GM12872 (cell line): ENCODE measurements at regions not wholly inside any gene's neighbourhood (a gene's known extent, or its start where the extent isn't known, plus 50 kb on each side); places are given as distances from the start of the nearest gene placed in this dataset.

Source experiments
- CTCF ChIP-seq: IDR thresholded peaks from 3 replicates; pipeline ENCODE4 v1.5.1; 2011; ENCODE audit warnings: low read depth, mild to moderate bottlenecking, low read length, moderate library complexity; ENCODE audit not compliant: insufficient read depth

DNA sequence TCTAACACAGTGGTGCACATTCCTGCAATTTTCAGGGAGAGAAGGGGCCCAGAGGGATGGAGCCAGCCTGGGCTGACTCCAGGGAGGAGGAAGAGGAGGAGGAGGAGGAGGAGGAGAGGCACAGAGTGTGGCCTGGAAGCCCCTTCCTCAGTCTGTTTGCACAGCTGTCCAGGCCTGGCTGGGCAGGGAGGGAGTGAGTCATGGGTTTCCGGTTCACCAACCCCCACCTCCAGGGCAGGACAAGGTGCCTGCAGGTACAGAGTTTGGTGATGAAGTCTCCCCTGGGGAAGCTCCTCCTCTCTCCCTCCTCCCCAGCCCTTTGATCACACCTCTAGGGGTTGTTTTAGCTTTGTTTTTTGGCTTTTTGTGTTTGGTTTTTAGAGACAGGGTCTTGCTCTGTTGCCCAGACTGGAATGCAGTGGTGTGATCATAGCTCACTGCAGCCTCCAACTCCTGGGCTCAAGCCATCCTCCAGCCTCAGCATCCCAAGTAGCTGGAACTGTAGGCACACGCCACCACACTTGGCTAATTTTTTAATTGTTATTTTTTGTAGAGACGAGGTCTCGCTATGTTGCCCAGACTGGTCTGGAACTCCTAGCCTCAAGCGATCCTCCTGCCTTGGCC is 77.5 kb upstream of the CUX1 start:
- TF ChIP-seq CTCF, result no peak

DNA sequence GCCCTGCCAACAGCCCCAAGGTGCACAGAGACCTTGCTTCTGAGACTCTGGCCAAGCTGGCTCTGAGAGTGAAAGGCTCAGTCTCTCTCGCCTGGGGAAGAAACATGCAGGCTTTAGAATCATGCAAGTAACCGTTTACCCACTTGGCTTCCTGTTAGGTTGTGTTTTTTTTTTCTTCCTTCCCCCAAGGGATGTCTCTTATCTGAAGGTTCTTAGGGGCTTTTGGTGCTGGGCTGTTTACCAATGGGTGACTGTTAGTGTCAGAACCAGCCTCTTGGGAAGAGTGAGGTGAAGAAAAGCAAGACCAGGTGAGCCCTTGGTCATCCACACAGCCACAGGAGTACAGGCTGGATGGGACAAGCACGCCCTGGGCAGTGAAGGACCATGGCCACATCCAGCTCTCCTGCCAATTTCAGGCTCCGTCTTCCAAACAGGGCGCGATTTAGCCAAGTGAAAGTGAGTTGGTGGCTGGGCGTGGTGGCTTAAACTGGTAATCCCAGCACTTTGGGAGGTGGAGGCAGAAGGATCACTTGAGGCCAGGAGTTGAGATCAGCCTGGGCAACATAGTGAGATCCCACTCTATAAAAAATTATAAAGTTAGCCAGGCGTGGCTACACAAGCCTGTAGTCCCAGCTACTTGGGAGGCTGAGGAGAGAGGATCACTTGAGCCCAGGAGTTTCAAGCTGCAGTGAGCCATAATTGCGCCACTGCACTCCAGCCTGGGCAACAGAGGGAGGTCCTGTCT is 76.3 kb upstream of the CUX1 start:
- no peak for TF ChIP-seq CTCF

DNA sequence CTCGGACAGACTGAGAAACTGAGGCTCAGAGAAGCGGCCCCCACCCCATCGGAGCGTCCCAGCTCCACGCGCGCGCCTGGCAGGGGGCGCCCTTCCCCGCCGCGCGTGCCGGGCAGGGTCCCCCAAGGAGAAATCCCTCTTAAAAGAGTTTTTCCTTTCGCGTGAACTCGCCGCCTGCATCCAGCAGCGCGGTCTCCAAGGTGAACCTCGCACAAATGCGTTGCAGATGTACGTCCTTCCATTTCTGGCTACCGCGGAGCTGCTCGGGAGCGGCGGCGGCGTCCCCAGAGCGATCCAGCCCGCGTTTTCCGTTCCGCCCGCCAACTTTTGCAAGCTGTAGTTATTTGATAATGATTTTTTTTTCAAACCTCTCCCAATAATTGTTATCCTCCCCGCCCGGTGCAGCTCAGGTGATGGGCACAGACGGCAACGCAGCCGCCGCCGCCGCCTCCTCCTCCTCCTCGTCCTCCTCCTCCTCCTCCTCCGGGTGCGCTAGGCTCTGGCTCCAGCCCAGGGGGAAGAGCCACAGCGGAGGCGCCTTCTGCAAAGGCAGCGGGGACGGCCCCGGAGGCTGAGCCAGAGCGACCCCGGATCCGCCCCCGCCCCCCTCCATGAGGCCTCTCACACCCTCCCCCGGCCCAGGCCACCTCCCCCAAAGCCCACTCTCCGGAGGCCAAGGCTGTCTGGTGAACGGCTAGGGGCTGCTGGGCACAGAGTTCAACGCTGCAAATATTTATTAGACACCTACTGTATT is 74.0 kb upstream of the CUX1 start:
- peak; percentile 49 for TF ChIP-seq CTCF

GRCh38 chr7:101743995-101744360 is 73.4 kb upstream of the CUX1 start:
- no peak for TF ChIP-seq CTCF

- TF ChIP-seq CTCF, result no peak
These were observed 72.8 kb upstream of the CUX1 start for GRCh38 chr7:101744588-101744987.

GRCh38 chr7:101746314-101746713 is 71.1 kb upstream of the CUX1 start:
- no peak for TF ChIP-seq CTCF

GRCh38 chr7:101747053-101747878 is 70.2 kb upstream of the CUX1 start:
- TF ChIP-seq CTCF, result no peak
